GM19351 (cell line): ENCODE measurements at regions not wholly inside any gene's neighbourhood (a gene's known extent, or its start where the extent isn't known, plus 50 kb on each side); places are given as distances from the start of the nearest gene placed in this dataset.
"Not testable (repeated sequence)": the region's sequence is repeated elsewhere in the genome, so short reads cannot be mapped to it uniquely, and the experiment has no call there.

Experiments used
- ATAC-seq: cut with Tn5 transposase; IDR thresholded peaks from one replicate; pipeline ENCODE4 v1.9.1; 2021; ENCODE audit warnings: mild to moderate bottlenecking, moderate library complexity; ENCODE audit not compliant: unreplicated experiment

DNA sequence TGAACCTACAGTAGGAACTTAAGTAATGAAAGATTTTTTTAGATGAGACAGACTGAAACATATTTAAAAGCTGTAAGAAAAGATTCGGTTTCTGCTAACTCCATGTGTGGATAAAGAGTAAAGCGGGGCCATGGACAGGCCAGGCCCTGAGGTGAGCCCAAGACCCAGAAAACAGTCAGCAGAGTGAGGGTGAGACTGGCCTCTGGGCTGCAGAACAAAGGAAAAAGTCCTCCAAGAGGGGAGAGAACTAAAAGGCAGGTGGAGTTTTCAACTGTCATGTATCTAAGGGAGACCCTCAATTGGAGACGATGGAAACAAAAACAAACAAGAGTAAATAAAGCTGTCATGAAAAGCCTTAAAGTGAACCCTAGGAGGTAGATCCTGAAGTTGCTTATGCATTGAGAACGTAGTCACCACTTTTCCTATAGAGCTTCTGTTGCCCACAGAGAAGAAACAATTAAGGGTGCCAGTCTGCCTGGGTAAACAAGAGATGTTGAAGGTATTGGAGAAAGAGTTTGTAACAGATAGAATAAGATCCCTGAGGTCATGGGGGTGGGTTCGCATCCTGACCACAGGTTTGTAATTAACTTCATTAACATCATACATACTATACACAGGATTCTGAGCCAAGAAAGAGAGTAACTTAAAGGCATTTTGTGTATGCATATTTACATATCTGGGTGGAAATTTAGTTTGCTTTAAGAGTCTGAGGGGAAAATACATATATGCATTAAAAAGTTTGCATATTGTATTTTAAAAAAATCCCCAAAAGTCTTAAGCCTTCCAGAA, 268.7 kb upstream of the PDE3A start:
- no peak for ATAC-seq

DNA sequence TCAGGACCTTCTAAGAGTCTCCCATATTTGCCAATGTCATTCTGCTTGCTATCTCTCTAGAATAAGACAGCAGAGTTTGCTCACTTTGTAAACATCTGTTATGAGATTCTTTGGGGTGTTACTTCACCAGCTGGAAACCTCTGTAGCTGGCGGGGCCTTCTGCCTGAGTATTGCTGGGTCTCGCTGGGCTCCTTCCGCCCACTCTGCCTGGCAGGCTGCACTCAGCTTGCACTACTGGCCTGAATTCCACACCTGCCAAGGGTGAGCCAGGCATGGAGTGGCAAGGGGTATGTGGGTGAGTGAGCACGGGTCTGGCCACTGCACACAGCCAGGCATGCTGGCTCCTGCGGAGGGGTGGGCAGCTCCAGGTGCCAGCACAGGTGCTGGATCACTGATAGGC, 267.3 kb upstream of the PDE3A start:
- ATAC-seq, result no peak

DNA sequence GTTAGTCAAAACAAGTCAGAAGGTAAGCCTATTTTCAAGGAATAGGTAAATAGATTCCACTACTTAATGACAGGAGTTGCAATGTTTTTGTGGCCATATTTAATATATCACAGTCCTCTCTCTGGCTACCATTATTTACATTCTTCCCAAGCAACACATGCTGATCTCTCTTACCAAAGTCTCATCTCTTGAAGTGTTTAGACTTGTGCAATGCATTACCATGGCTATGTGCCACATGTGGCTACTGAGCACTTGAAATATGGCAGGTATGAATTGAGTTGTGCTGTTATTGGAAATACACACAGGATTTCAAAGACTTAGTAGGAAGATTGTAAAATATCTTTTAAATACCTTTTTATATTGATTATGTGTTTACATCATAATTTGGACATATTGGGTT, 262.4 kb upstream of the PDE3A start:
- ATAC-seq, result no peak

DNA sequence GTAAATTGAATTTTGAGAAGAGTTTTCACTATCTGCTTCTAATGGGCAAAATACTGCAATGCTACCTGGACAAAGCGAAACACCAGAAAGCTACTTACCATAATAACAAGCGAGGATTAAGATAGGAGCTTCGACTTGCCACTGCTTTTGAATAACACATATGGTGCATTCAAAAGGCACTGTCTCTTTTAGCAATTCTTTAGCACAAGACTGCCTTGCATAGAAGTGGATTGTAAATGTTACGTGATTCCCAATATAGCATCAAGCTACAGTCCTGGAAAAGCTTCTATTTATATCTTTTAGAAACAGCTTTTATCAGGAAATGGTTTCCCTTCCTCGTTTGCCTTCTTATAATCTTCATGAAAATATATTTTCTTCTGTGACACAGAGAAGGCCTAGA, 258.7 kb upstream of the PDE3A start:
- no peak for ATAC-seq

DNA sequence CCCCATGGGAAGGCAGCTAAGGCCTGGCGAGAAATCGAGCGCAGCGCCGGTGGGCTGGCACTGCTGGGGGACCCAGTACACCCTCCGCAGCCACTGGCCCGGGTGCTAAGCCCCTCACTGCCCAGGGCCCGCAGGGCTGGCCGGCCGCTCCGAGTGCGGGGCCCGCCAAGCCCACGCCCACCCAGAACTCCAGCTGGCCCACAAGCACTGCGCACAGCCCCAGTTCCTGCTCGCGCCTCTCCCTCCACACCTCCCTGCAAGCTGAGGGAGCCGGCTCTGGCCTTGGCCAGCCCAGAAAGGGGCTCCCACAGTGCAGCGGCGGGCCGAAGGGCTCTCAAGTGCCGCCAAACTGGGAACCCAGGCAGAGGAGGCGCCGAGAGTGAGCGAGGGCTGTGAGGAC, 253.0 kb upstream of the PDE3A start:
- not testable (repeated sequence) for ATAC-seq

DNA sequence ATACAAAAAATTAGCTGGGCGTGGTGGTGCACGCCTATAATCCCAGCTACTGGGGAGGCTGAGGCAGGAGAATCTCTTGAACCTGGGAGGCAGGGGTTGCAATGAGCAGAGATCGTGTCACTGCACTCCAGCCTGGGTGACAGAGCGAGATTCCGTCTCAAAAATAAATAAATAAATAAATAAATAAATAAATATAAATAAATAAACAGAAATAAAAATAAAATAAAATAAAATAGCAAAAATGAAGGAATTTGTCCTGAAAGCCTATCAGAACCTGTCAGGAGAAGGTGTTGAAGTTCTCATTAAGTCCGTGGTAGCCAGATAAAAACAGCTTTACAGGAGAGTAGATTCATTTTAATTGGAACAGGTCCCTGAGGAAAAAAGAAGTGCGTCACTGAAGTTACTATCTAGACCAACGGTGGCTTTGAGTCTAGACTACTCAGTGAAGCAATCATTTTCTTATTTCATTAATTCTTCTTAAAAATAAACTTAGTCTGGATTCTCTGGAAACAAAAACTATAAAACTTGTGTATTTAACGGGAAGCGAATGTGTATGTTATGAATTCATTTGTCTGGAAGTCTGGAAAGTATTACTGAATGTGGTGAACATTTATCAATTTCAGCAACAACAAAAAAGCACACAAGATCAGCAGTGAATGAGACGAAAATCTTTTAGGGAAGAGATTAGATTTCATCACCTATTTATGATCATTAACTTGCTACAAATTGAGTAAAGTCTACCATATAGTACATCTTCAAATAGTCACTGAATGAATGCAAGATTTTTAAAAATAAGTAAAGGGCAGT, 248.5 kb upstream of the PDE3A start:
- no peak for ATAC-seq

DNA sequence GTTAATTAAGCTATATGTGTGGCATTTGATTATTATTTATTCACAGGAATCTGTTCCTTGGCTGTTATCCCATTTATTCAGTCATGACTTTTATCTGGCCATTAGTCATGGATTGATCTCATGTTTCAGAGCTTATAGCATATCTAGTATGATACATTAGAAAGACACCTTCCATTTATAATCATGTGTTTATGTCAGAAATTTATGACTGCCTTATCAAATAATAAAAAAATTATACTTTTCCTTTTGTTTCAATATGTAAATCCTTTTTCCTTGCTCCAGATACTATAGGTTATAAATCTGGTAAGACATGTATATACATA, 248.0 kb upstream of the PDE3A start:
- ATAC-seq, result no peak

DNA sequence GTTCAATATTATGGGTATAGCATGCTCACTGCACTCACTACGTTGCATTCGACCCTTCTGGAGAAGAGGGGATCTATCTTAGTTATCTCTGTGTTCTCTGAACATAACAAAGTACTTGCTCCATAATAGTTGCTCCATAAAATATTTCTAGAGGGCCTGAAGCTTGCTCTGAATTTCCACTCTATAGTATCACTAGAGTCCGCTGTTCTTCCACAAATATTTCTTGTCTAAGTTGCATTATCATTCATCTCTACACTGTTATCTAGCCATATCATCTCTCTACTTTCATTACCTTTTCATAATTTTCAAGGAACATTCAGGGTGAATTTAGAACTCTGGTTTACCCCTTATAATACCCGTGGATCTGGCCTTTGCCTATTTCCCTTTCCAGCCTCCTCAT, 246.1 kb upstream of the PDE3A start:
- no peak for ATAC-seq

DNA sequence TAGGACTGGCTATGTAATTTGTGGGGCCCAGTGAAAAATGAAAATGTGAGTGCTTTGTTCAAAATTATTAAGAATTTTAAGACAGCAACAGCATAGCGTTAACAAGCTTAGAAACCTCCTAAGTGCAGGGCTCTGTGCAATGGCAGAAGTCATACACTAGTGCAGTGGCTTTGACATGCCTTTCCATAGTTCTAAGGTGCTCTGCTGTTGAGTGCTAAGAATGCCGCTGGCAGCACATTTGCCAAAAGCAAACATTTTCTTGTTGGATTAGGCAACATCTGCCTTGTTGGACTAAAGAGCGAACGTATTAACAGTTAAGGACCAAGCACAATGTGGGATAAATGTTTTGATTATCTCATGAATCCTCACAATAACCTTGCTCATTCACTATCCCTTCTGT, 244.9 kb upstream of the PDE3A start:
- no peak for ATAC-seq

DNA sequence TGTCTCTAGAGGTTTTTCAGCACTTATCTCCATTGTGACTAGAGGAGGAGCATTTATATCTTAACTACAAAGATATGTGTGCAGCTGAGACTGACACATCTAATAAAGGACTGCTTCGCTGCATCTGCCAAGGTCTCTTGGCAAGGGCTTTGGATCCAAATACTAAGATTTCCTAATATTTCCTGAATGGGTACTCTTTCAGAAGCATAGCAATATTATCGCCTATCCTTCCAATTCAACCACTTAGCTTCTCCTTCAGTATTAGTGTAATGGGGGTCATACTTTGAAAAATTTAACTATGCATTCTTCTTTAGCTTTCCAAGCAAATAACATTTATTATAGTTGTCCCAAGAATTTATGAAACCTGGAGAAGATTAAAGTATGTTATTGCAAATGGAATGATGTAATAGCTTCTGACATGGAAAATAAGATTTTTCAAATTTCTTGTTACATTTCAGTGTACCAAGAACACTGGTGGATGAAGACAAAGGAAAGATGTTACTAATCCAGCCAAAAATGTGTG, 243.0 kb upstream of the PDE3A start:
- no peak for ATAC-seq

DNA sequence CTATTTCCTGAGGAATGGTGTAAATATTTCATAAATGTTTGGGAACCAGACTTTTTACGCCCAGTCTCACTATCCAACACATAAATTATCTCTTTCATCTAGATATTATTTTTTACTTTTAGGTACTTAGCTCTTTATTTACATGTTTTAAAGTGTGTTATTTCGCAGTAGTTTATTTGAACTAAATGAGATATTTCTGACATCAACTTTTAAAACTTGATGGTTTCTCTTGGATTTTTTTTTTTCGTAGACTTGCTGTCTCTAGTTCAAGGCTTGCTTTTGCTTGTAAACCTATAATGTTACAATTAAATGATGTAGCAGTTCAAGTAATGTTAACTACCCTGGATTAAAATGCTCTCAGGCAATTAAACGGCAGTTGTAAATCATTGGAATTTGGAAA, 241.7 kb upstream of the PDE3A start:
- no peak for ATAC-seq

DNA sequence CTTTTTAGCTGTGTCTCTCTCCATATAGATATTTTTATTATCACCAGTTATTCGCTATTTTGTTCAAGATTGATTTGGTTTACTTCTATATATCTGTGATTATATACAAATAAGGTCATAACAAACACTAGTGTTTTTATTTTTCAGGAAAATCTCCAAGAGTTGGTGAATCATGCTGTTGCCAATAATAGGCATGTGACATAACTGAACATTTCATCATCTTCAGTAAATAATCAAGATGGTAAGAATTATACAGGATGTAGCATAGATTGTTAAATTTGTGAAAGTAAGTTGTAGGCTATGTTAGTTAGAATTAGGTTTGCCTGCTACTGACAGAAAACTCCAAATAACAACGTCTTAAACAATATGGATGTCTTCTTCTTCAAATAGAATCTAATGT, 240.9 kb upstream of the PDE3A start:
- ATAC-seq, result no peak

DNA sequence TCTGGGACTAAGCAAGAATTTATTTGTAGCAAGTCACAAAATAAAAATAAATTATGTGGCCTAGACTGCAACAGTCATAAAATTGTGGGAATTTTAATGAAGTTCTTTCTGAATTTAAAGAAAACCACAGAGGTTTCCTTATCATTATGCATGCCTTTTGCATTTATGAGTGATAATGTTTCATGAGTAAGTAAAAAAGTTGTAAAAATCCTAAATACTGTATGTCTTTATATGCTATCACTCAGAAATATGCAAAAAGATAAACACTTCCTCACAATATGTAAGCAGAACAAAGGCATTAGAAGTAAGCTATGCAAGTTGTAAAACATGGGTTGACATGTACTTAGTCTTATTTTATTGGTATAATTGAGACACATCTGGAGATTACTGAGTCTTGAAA, 239.4 kb upstream of the PDE3A start:
- ATAC-seq, result no peak

DNA sequence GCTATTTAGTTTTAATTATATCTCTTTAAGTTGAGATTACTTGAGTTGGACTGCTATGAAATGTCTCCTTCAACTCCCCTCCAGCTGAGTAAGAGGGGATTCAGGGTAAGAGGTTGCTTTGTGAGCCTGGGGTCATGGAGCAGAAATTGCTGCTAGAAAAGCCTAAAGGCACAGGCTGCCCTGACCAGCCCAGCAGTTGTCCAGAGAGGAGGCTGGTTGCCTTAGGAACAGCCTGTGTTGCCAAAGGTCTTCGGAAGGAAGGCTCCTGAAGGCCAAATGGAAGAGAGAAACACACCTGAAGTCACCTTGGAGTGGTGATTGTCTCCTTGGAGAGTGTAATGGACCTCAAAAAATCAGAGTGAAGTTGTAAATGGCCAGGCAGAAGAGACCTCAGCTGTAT, 235.5 kb upstream of the PDE3A start:
- ATAC-seq, result no peak

DNA sequence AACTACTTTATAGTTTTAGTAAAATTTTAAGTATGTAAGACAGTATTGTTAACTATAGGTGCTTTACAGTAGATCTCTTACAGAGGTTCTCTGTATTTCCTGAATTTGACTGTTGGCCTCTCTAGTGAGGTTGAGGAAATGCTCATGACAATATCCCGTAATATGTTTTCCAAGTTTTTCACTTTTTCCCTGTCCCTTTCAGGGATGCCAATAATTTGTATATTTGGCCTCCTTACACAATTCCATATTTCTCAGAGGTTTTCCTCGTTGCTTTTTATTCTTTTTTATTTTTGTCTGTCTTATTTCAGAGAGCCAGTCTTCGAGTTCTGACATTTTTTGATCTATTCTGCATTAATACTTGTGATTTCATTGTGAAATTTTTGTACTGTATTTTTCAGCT, 233.7 kb upstream of the PDE3A start:
- no peak for ATAC-seq

DNA sequence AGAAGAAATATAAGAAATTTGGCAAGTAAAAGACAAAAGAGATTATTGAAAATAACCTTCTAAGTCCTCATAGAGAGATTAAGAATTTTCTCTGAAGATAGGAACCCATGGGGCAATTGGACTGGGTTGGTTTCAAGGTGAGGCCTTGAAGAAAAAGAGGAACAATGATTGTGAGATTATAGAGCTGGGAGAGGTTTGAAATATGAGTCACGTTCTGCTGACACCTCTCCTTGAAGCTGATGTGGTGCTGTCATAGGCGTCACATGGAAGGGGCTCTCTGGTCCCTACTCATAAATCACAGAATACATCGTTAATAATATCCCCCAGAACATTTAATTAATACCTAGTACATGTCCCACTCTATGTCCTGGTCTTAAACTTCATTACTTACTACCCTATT, 227.6 kb upstream of the PDE3A start:
- ATAC-seq, result no peak

DNA sequence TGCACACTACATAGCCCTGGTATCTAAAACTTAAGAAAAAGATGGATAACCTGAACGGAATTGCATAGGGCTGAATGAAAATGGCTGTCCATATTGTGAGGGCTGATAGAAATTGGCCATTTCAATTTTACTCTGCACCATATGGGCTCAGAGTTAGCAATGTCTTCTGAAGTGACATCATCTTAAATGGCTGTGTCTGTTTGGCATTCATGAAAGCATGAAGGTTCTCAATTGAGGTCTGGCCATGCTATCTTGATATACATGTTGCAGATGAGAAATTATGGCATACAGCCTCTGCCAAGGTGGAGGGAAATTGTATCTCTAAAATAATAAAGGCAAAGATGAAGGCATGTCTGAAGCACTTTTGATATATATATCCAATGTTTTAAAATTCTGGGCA, 226.0 kb upstream of the PDE3A start:
- ATAC-seq, result no peak

DNA sequence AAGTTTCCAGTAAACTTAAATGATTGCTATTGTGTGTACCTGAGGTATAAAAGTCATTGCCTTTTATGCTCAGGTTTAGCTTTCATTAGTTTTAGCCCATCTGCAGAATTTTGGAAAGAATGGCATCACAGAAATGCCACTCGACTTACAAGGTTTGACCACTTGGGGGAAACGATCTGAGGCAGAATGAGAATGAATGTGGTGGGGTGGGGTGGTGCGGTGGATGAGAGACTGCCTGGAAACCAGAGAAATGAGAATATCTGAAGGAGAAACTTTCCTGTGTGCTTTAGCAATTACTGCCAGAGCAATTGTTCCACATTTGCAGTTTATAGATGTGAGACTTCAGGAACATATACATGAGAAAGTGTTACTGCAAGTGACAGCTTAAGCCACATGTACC, 225.4 kb upstream of the PDE3A start:
- ATAC-seq, result no peak

DNA sequence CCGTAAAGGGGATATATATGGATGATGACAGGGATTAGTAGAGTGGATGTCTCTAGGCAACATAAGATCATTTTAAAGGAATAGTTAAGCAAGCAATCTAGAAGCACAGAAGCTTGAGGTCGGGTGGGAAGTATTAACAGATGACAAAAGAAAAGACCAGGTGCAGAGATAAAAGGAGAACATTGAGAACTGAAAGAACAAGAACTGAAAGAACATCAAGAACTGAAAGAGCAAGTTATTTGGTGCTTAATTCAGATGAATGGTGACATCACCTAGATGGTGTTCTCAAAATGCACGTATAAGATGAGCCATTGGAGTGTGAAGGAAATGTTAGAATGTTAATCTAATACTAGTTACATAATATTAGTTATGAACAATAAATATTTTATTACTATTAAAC, 224.0 kb upstream of the PDE3A start:
- ATAC-seq, result no peak

DNA sequence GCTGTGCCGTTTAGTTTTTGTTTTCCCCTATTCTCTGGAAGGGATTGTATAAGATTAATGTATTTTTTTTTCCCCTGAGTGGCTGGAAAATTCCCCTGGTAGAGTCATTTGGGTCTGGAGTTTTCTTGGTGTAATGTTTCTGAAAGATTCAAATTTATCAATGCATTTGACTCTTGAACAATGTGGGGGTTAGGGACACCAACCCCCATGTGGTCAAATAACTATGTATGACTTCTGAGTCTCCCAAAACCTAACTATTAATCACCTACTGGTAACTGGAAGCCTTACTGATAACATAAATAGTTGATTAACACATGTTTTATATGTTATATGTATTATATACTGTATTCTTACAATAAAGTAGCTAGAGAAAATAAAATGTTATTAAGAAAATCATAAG, 220.1 kb upstream of the PDE3A start:
- ATAC-seq, result no peak

DNA sequence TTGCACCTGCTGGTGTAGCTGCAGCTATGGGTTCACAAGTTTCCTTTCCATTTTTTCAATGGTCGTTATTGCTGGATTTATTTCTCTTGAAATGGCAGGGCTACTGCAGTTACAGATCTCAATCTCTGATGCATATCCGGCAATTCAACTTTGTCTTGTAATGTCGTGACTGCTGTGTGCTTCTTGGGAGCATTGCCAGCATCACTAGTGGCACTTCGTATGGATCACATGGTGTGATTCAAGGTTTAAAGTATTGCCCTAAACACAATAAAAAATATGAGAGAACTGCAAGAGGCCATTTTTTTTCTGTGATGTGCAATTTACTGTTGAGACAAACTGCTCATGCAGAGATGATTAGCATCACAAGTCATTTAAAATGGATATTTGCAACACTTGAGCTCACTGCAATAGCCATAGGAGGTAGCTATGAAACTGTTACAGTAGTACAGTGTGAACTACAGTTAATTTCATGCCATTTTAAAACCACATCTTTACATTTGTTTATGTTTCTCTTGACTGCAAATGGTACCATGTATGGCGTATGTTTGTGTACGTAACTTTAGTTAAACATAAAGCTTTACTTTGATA, 217.4 kb upstream of the PDE3A start:
- ATAC-seq, result no peak

DNA sequence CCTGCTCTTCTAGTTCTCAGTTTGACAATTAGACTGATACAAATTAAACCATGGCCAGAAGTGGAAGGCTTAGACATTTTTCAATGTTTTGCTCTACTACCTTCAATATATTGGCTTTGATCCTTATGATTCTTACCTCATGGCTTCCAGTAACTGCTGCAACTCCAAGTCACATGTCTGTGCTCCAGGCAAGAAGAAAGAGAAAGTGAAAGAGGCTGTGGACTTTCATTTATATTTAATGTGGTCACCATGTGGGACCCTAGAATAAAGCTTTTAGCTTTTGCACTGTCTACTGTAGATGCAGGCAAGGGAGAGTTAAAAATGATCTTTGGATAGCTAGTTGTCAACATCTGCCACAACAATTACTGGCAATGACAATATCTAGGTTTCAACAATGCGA, 214.3 kb upstream of the PDE3A start:
- no peak for ATAC-seq
